WTC11 (cell line): ENCODE measurements at regions not wholly inside any gene's neighbourhood (a gene's known extent, or its start where the extent isn't known, plus 50 kb on each side); places are given as distances from the start of the nearest gene placed in this dataset.

Experiments used
- ATAC-seq: fragments of 200-7000 bp; cut with Tn5 transposase; 2 replicates; pipeline ENCODE4 v1.10.0; 2021; ENCODE audit warnings: mild to moderate bottlenecking, moderate library complexity
- CTCF ChIA-PET: fragments of 300-600 bp; sonication (Branson Sonifier 250); formaldehyde crosslinking; loops from one replicate; lab custom pipeline; 2021; ENCODE audit warnings: antibody characterized with exemption; lab: Charles Lee
- POLR2A ChIA-PET: fragments of 350-600 bp; sonication (Branson Sonifier 250); formaldehyde crosslinking; loops from one replicate; lab custom pipeline; 2021; ENCODE audit warnings: antibody characterized with exemption; lab: Charles Lee
- DNase-seq: peaks from one replicate; pipeline ENCODE4 v3.0.0; 2021; ENCODE audit warnings: low spot score
- H3K27ac Mint-ChIP-seq: 2 replicates; pipeline ENCODE4 v1.8.0; 2021; ENCODE audit warnings: mixed read lengths
- H3K27me3 Mint-ChIP-seq: 2 replicates; pipeline ENCODE4 v1.8.0; 2021; ENCODE audit warnings: low read depth, mild to moderate bottlenecking, moderate library complexity, mixed read lengths
- H3K36me3 Mint-ChIP-seq: 2 replicates; pipeline ENCODE4 v1.8.0; 2021; ENCODE audit warnings: mixed read lengths
- H3K4me1 Mint-ChIP-seq: 2 replicates; pipeline ENCODE4 v1.8.0; 2022; ENCODE audit warnings: mixed read lengths
- H3K4me3 Mint-ChIP-seq: 2 replicates; pipeline ENCODE4 v1.8.0; 2021; ENCODE audit warnings: mild to moderate bottlenecking, moderate library complexity, mixed read lengths
- H3K9me3 Mint-ChIP-seq: 2 replicates; pipeline ENCODE4 v1.8.0; 2021; ENCODE audit warnings: mixed read lengths
- ELF4 ChIP-seq: sonication (generic); formaldehyde crosslinking; IDR thresholded peaks from 2 replicates; pipeline ENCODE4 v1.8.1; 2022; ENCODE audit warnings: low read depth, mild to moderate bottlenecking, moderate library complexity, missing genetic modification reagents
- ESRRA ChIP-seq: sonication (generic); formaldehyde crosslinking; IDR thresholded peaks from 2 replicates; pipeline ENCODE4 v1.8.1; 2022; ENCODE audit warnings: mild to moderate bottlenecking, missing genetic modification reagents, borderline replicate concordance
- FOXJ3 ChIP-seq: sonication (generic); formaldehyde crosslinking; IDR thresholded peaks from 2 replicates; pipeline ENCODE4 v1.9.0; 2021; ENCODE audit warnings: missing genetic modification reagents, mild to moderate bottlenecking, borderline replicate concordance
- FOXK1 ChIP-seq: sonication (generic); formaldehyde crosslinking; IDR thresholded peaks from 2 replicates; pipeline ENCODE4 v1.8.0; 2022; ENCODE audit warnings: mild to moderate bottlenecking, moderate library complexity, missing genetic modification reagents
- FOXP1 ChIP-seq: sonication (generic); formaldehyde crosslinking; IDR thresholded peaks from 2 replicates; pipeline ENCODE4 v1.8.0; 2022; ENCODE audit warnings: missing genetic modification reagents, mild to moderate bottlenecking, moderate library complexity, borderline replicate concordance
- GABPB1 ChIP-seq: sonication (generic); formaldehyde crosslinking; IDR thresholded peaks from 2 replicates; pipeline ENCODE4 v1.8.1; 2023; ENCODE audit warnings: mild to moderate bottlenecking, missing genetic modification reagents
- GRHL2 ChIP-seq: fragments of 250-450 bp; sonication (Bioruptor Pico); IDR thresholded peaks from 2 replicates; pipeline ENCODE4 v1.8.0; 2022; ENCODE audit warnings: mild to moderate bottlenecking, moderate library complexity; ENCODE audit not compliant: insufficient replicate concordance, severe bottlenecking
- HMGA2 ChIP-seq: fragments of 250-450 bp; sonication (Bioruptor Pico); IDR thresholded peaks from 2 replicates; pipeline ENCODE4 v1.4.0; 2021; ENCODE audit warnings: mild to moderate bottlenecking, moderate library complexity
- NR2C2 ChIP-seq: sonication (generic); formaldehyde crosslinking; IDR thresholded peaks from 2 replicates; pipeline ENCODE4 v1.8.0; 2022; ENCODE audit warnings: mild to moderate bottlenecking, missing genetic modification reagents
- NR3C1 ChIP-seq: sonication (generic); formaldehyde crosslinking; conservative IDR thresholded peaks from 2 replicates; pipeline ENCODE4 v1.8.1; 2023; ENCODE audit warnings: low read depth, mild to moderate bottlenecking, missing genetic modification reagents
- PRRX2 ChIP-seq: fragments of 250-450 bp; sonication (Bioruptor Pico); IDR thresholded peaks from 2 replicates; pipeline ENCODE4 v1.8.0; 2021; ENCODE audit warnings: mild to moderate bottlenecking
- RORB ChIP-seq: fragments of 250-450 bp; sonication (Bioruptor Pico); IDR thresholded peaks from 2 replicates; pipeline ENCODE4 v1.9.0; 2021; ENCODE audit warnings: mild to moderate bottlenecking
- SOX15 ChIP-seq: fragments of 250-450 bp; sonication (Bioruptor Pico); IDR thresholded peaks from 2 replicates; pipeline ENCODE4 v1.9.0; 2021; ENCODE audit warnings: mild to moderate bottlenecking
- ZNF138 ChIP-seq: sonication (generic); formaldehyde crosslinking; conservative IDR thresholded peaks from 2 replicates; pipeline ENCODE4 v1.8.1; 2022; ENCODE audit warnings: mild to moderate bottlenecking, moderate library complexity, missing genetic modification reagents
- ZNF396 ChIP-seq: fragments of 250-450 bp; sonication (Bioruptor Pico); IDR thresholded peaks from 2 replicates; pipeline ENCODE4 v1.8.0; 2021; ENCODE audit warnings: mild to moderate bottlenecking, moderate library complexity, borderline replicate concordance
- ZNF423 ChIP-seq: fragments of 250-450 bp; sonication (Bioruptor Pico); IDR thresholded peaks from 2 replicates; pipeline ENCODE4 v2.1.2; 2022; ENCODE audit warnings: mild to moderate bottlenecking, moderate library complexity
- TF ChIP-seq, protein P1 (sequence below): fragments of 250-450 bp; sonication (Bioruptor Pico); IDR thresholded peaks from 2 replicates; pipeline ENCODE4 v1.9.0; 2021; ENCODE audit warnings: moderate library complexity, mild to moderate bottlenecking, inconsistent platforms, borderline replicate concordance
- TF ChIP-seq, protein P2 (sequence below): sonication (generic); formaldehyde crosslinking; IDR thresholded peaks from 2 replicates; pipeline ENCODE4 v1.8.1; 2022; ENCODE audit warnings: mild to moderate bottlenecking, missing genetic modification reagents, moderate library complexity, borderline replicate concordance
- TF ChIP-seq, protein P3 (sequence below): sonication (generic); formaldehyde crosslinking; IDR thresholded peaks from 2 replicates; pipeline ENCODE4 v1.8.0; 2022; ENCODE audit warnings: mild to moderate bottlenecking, missing genetic modification reagents
- TF ChIP-seq, protein P4 (sequence below): fragments of 250-450 bp; sonication (Bioruptor Pico); IDR thresholded peaks from 2 replicates; pipeline ENCODE4 v2.1.2; 2022; ENCODE audit warnings: mild to moderate bottlenecking, moderate library complexity
- TF ChIP-seq, protein P5 (sequence below): sonication (generic); formaldehyde crosslinking; IDR thresholded peaks from 2 replicates; pipeline ENCODE4 v1.8.1; 2022; ENCODE audit warnings: low read depth, missing genetic modification reagents, borderline replicate concordance
- TF ChIP-seq, protein P6 (sequence below): sonication (generic); formaldehyde crosslinking; IDR thresholded peaks from 2 replicates; pipeline ENCODE4 v1.8.1; 2023; ENCODE audit warnings: mild to moderate bottlenecking, missing genetic modification reagents, moderate library complexity
- TF ChIP-seq, protein P7 (sequence below): sonication (generic); formaldehyde crosslinking; IDR thresholded peaks from 2 replicates; pipeline ENCODE4 v1.8.1; 2022; ENCODE audit warnings: mild to moderate bottlenecking, moderate library complexity, missing genetic modification reagents
- TF ChIP-seq, protein P8 (sequence below): sonication (generic); formaldehyde crosslinking; IDR thresholded peaks from 2 replicates; pipeline ENCODE4 v1.8.1; 2023; ENCODE audit warnings: mild to moderate bottlenecking, moderate library complexity, missing genetic modification reagents

DNA sequence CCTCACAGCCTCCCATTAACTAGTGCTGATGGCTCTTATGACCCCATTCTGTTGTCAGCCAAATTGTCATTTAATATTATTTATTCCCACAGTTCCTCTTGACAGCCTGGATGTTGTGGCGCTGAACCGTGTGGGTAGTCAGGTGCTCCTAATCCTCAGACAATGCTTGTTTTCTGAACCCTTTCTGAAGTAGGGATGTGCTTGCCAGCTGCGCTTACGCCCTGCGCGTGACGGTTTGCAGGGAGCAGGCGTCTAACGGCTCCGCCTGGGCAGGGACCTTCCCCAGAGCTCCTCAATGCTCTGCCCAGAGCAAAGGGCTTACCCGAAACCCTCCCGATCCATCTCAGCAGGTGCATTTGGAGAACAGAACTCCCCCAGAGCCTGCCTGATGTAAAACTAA is 358.2 kb upstream of the MYT1L start (continued):
- TF ChIP-seq FOXP1: no peak
- TF ChIP-seq GABPB1 (CRISPR knock-in tag): no peak
- TF ChIP-seq HMGA2 (CRISPR knock-in tag): no peak
- no peak for TF ChIP-seq RORB
- TF ChIP-seq GRHL2 (CRISPR knock-in tag): no peak
- no peak for TF ChIP-seq ESRRA

DNA sequence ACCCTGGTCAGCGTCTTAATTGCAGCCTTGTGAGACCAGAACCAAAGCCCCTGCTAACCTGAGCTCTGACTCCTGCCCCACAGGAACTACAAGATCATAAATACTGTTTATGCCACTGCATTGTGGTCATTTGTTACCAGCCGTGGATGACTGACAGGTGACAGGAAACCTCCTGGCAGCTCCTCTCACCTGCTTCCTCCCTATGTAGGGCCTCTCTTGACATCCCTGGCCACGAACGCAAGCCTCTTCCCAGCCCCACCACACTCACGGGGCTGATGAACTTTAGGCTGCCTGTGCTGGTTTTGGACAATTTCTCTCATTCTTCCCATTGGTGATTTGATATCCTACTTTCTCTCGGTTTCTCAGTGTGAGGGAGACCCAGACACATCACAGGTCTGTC is 357.2 kb upstream of the MYT1L start:
- CTCF ChIA-PET: interaction anchor here (0.5 to 2.4 kb wide), 2 partner anchors 10 to 662 kb away, joined by 4 to 8 read pairs; no protein-coding TSS in a partner anchor

More for the DNA sequence above, 357.2 kb upstream of the MYT1L start:
- DNase-seq (no peak), ATAC-seq (no peak)
- no peaks in the 10 kb centered on the region; the same call in 1 of the 2 replicates for H3K9me3 Mint-ChIP-seq
- POLR2A ChIA-PET: no interaction called here
- H3K36me3 Mint-ChIP-seq: no peaks in the 10 kb centered on the region
- H3K27ac Mint-ChIP-seq: no peak overlapping the region
- peaks cover 3% of the 10 kb centered on the region; the same call in 1 of the 2 replicates for H3K4me1 Mint-ChIP-seq
- no peak overlapping the region for H3K4me3 Mint-ChIP-seq
- TF ChIP-seq FOXK1 (CRISPR knock-in tag): no peak
- TF ChIP-seq GABPB1 (CRISPR knock-in tag): no peak
- TF ChIP-seq, protein P1, sequence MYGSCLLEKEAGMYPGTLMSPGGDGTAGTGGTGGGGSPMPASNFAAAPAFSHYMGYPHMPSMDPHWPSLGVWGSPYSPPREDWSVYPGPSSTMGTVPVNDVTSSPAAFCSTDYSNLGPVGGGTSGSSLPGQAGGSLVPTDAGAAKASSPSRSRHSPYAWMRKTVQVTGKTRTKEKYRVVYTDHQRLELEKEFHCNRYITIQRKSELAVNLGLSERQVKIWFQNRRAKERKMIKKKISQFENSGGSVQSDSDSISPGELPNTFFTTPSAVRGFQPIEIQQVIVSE: no peak
- no peak for TF ChIP-seq NR2C2 (CRISPR knock-in tag)
- TF ChIP-seq PRRX2 (CRISPR knock-in tag): no peak
- no peak for TF ChIP-seq FOXJ3
- TF ChIP-seq, protein P2, sequence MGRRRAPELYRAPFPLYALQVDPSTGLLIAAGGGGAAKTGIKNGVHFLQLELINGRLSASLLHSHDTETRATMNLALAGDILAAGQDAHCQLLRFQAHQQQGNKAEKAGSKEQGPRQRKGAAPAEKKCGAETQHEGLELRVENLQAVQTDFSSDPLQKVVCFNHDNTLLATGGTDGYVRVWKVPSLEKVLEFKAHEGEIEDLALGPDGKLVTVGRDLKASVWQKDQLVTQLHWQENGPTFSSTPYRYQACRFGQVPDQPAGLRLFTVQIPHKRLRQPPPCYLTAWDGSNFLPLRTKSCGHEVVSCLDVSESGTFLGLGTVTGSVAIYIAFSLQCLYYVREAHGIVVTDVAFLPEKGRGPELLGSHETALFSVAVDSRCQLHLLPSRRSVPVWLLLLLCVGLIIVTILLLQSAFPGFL (CRISPR knock-in tag): no peak
- TF ChIP-seq, protein P3, sequence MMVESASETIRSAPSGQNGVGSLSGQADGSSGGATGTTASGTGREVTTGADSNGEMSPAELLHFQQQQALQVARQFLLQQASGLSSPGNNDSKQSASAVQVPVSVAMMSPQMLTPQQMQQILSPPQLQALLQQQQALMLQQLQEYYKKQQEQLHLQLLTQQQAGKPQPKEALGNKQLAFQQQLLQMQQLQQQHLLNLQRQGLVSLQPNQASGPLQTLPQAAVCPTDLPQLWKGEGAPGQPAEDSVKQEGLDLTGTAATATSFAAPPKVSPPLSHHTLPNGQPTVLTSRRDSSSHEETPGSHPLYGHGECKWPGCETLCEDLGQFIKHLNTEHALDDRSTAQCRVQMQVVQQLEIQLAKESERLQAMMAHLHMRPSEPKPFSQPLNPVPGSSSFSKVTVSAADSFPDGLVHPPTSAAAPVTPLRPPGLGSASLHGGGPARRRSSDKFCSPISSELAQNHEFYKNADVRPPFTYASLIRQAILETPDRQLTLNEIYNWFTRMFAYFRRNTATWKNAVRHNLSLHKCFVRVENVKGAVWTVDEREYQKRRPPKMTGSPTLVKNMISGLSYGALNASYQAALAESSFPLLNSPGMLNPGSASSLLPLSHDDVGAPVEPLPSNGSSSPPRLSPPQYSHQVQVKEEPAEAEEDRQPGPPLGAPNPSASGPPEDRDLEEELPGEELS: no peak
- no peak for TF ChIP-seq ZNF138 (CRISPR knock-in tag)
- no peak for TF ChIP-seq SOX15 (CRISPR knock-in tag)
- TF ChIP-seq NR3C1 (CRISPR knock-in tag): no peak
- TF ChIP-seq, protein P4, sequence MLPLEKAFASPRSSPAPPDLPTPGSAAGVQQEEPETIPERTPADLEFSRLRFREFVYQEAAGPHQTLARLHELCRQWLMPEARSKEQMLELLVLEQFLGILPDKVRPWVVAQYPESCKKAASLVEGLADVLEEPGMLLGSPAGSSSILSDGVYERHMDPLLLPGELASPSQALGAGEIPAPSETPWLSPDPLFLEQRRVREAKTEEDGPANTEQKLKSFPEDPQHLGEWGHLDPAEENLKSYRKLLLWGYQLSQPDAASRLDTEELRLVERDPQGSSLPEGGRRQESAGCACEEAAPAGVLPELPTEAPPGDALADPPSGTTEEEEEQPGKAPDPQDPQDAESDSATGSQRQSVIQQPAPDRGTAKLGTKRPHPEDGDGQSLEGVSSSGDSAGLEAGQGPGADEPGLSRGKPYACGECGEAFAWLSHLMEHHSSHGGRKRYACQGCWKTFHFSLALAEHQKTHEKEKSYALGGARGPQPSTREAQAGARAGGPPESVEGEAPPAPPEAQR (CRISPR knock-in tag): no peak
- TF ChIP-seq, protein P5, sequence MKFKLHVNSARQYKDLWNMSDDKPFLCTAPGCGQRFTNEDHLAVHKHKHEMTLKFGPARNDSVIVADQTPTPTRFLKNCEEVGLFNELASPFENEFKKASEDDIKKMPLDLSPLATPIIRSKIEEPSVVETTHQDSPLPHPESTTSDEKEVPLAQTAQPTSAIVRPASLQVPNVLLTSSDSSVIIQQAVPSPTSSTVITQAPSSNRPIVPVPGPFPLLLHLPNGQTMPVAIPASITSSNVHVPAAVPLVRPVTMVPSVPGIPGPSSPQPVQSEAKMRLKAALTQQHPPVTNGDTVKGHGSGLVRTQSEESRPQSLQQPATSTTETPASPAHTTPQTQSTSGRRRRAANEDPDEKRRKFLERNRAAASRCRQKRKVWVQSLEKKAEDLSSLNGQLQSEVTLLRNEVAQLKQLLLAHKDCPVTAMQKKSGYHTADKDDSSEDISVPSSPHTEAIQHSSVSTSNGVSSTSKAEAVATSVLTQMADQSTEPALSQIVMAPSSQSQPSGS (CRISPR knock-in tag): no peak
- no peak for TF ChIP-seq ZNF423
- TF ChIP-seq, protein P6, sequence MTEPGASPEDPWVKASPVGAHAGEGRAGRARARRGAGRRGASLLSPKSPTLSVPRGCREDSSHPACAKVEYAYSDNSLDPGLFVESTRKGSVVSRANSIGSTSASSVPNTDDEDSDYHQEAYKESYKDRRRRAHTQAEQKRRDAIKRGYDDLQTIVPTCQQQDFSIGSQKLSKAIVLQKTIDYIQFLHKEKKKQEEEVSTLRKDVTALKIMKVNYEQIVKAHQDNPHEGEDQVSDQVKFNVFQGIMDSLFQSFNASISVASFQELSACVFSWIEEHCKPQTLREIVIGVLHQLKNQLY: no peak
- TF ChIP-seq, protein P7, sequence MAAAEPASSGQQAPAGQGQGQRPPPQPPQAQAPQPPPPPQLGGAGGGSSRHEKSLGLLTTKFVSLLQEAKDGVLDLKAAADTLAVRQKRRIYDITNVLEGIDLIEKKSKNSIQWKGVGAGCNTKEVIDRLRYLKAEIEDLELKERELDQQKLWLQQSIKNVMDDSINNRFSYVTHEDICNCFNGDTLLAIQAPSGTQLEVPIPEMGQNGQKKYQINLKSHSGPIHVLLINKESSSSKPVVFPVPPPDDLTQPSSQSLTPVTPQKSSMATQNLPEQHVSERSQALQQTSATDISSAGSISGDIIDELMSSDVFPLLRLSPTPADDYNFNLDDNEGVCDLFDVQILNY: no peak
- TF ChIP-seq, protein P8, sequence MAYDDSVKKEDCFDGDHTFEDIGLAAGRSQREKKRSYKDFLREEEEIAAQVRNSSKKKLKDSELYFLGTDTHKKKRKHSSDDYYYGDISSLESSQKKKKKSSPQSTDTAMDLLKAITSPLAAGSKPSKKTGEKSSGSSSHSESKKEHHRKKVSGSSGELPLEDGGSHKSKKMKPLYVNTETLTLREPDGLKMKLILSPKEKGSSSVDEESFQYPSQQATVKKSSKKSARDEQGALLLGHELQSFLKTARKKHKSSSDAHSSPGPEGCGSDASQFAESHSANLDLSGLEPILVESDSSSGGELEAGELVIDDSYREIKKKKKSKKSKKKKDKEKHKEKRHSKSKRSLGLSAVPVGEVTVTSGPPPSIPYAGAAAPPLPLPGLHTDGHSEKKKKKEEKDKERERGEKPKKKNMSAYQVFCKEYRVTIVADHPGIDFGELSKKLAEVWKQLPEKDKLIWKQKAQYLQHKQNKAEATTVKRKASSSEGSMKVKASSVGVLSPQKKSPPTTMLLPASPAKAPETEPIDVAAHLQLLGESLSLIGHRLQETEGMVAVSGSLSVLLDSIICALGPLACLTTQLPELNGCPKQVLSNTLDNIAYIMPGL (CRISPR knock-in tag): no peak
- TF ChIP-seq ZNF396: no peak
- TF ChIP-seq ELF4 (CRISPR knock-in tag): no peak
- H3K27me3 Mint-ChIP-seq: peaks cover 2% of the 10 kb centered on the region
